IMR-90 (cell line): ENCODE measurements at regions not wholly inside any gene's neighbourhood (a gene's known extent, or its start where the extent isn't known, plus 50 kb on each side); places are given as distances from the start of the nearest gene placed in this dataset.

ENCODE experiments used
- ATAC-seq: fragments of 200-7000 bp; cut with Tn5 transposase; 2 replicates; pipeline ENCODE4 v1.9.1; 2020; ENCODE audit warnings: low read depth, mild to moderate bottlenecking, moderate library complexity
- BruUV-seq: library from RNA; stranded (reverse); fragments of 400-500 nt; replicated peaks from 2 replicates; lab custom pipeline; 2021; lab: Mats Ljungman, UMichigan
- CTCF ChIA-PET: fragments of 300-600 bp; formaldehyde crosslinking; extraction: SDS; loops from one replicate; lab custom pipeline; 2021; ENCODE audit warnings: antibody characterized with exemption; lab: Yijun Ruan, JAX
- POLR2A ChIA-PET: fragments of 300-600 bp; sonication (Branson Sonifier 250); formaldehyde crosslinking; loops from one replicate; lab custom pipeline; 2022; ENCODE audit warnings: antibody characterized with exemption; ENCODE audit not compliant: unreplicated experiment; lab: Charles Lee
- DNase-seq: peaks from one replicate; pipeline ENCODE4 v3.0.0; 2013
- H2AFZ ChIP-seq: replicated peaks from 2 replicates; pipeline ENCODE3; 2013; ENCODE audit warnings: low read length, mild to moderate bottlenecking; ENCODE audit not compliant: poor library complexity
- H2AK5ac ChIP-seq: 2 replicates; pipeline ENCODE4 v1.6.1; 2013; ENCODE audit warnings: low read depth, low read length, inconsistent platforms
- H2AK9ac ChIP-seq: replicated peaks from 2 replicates; pipeline ENCODE3; 2013; ENCODE audit warnings: mild to moderate bottlenecking, low read depth, low read length, moderate library complexity; ENCODE audit not compliant: poor library complexity
- H2BK120ac ChIP-seq: 2 replicates; pipeline ENCODE4 v1.6.1; 2013; ENCODE audit warnings: low read depth, low read length, inconsistent platforms
- H2BK15ac ChIP-seq: 3 replicates; pipeline ENCODE4 v1.6.1; 2013; ENCODE audit warnings: low read depth, low read length, inconsistent platforms
- H2BK20ac ChIP-seq: 2 replicates; pipeline ENCODE4 v1.6.1; 2013; ENCODE audit warnings: low read depth, mild to moderate bottlenecking, inconsistent platforms, low read length, moderate library complexity
- H2BK5ac ChIP-seq: 2 replicates; pipeline ENCODE4 v1.6.1; 2013; ENCODE audit warnings: mild to moderate bottlenecking, low read depth, low read length, inconsistent platforms; ENCODE audit not compliant: poor library complexity, severe bottlenecking
- H3K14ac ChIP-seq: replicated peaks from 2 replicates; pipeline ENCODE4 v1.6.1; 2013; ENCODE audit warnings: low read depth, low read length, inconsistent platforms
- H3K18ac ChIP-seq: 2 replicates; pipeline ENCODE4 v1.6.1; 2013; ENCODE audit warnings: low read depth, low read length, control low read depth
- H3K23ac ChIP-seq: 2 replicates; pipeline ENCODE4 v1.6.1; 2013; ENCODE audit warnings: low read depth, low read length, inconsistent platforms
- H3K27ac ChIP-seq: 2 replicates; pipeline ENCODE4 v1.5.1; 2013; ENCODE audit warnings: mild to moderate bottlenecking, control low read depth, low read length; ENCODE audit not compliant: insufficient read depth
- H3K27me3 ChIP-seq: 2 replicates; pipeline ENCODE4 v1.6.1; 2013; ENCODE audit warnings: low read length; ENCODE audit not compliant: control insufficient read depth, insufficient read depth
- H3K36me3 ChIP-seq: 2 replicates; pipeline ENCODE4 v1.6.1; 2013; ENCODE audit warnings: low read length, mixed read lengths; ENCODE audit not compliant: control insufficient read depth, insufficient read depth
- H3K4ac ChIP-seq: 2 replicates; pipeline ENCODE4 v1.6.1; 2013; ENCODE audit warnings: low read depth, low read length, inconsistent platforms
- H3K4me1 ChIP-seq: 2 replicates; pipeline ENCODE4 v1.6.1; 2013; ENCODE audit warnings: low read length, mixed read lengths; ENCODE audit not compliant: control insufficient read depth, insufficient read depth
- H3K4me2 ChIP-seq: 2 replicates; pipeline ENCODE4 v1.6.1; 2013; ENCODE audit warnings: low read depth, mild to moderate bottlenecking, control low read depth, low read length, moderate library complexity
- H3K4me3 ChIP-seq: 2 replicates; pipeline ENCODE4 v1.5.1; 2013; ENCODE audit warnings: low read depth, mild to moderate bottlenecking, control low read depth, low read length, moderate library complexity; ENCODE audit not compliant: insufficient read depth
- H3K56ac ChIP-seq: 2 replicates; pipeline ENCODE4 v1.6.1; 2013; ENCODE audit warnings: low read length, inconsistent platforms; ENCODE audit not compliant: insufficient read depth; ENCODE audit errors: extremely low read depth
- H3K79me1 ChIP-seq, 2 experiments: 2 replicates each; pipeline ENCODE4 v1.6.1; 2013; ENCODE audit warnings: low read length in 2 of 2, inconsistent platforms in 1 of 2, low read depth in 1 of 2
- H3K9ac ChIP-seq: 2 replicates; pipeline ENCODE4 v1.6.1; 2013; ENCODE audit warnings: low read depth, low read length, control low read depth
- H3K9me1 ChIP-seq: 2 replicates; pipeline ENCODE4 v1.6.1; 2013; ENCODE audit warnings: low read length, inconsistent platforms; ENCODE audit not compliant: insufficient read depth
- H3K9me3 ChIP-seq: 2 replicates; pipeline ENCODE4 v1.6.1; 2013; ENCODE audit warnings: low read length; ENCODE audit not compliant: control insufficient read depth, insufficient read depth
- H4K20me1 ChIP-seq: 2 replicates; pipeline ENCODE4 v1.6.1; 2013; ENCODE audit warnings: low read length, inconsistent platforms; ENCODE audit not compliant: insufficient read depth
- H4K5ac ChIP-seq: 2 replicates; pipeline ENCODE4 v1.6.1; 2013; ENCODE audit warnings: mild to moderate bottlenecking, low read depth, low read length, control low read depth
- H4K8ac ChIP-seq, 2 experiments: 2 replicates each; pipeline ENCODE4 v1.6.1; 2013; ENCODE audit warnings: low read depth in 2 of 2, low read length in 2 of 2, control low read depth in 1 of 2, inconsistent platforms in 1 of 2
- H4K91ac ChIP-seq: 2 replicates; pipeline ENCODE4 v1.6.1; 2013; ENCODE audit warnings: low read depth, low read length, inconsistent platforms; ENCODE audit not compliant: insufficient read depth
- BHLHE40 ChIP-seq: fragments of 150-350 bp; IDR thresholded peaks from 2 replicates; pipeline ENCODE4 v1.6.1; 2016; ENCODE audit warnings: mild to moderate bottlenecking, low read depth, low read length
- CEBPB ChIP-seq: IDR thresholded peaks from 2 replicates; pipeline ENCODE4 v1.6.1; 2012; ENCODE audit warnings: low read depth, low read length, improper control_type of control experiment
- CHD1 ChIP-seq: IDR thresholded peaks from 2 replicates; pipeline ENCODE4 v1.6.1; 2012; ENCODE audit warnings: low read depth, low read length, improper control_type of control experiment
- MAFK ChIP-seq: IDR thresholded peaks from 2 replicates; pipeline ENCODE4 v1.6.1; 2012; ENCODE audit warnings: low read depth, low read length, improper control_type of control experiment
- MXI1 ChIP-seq: IDR thresholded peaks from 2 replicates; pipeline ENCODE4 v1.6.1; 2012; ENCODE audit warnings: low read depth, mild to moderate bottlenecking, low read length, moderate library complexity, borderline replicate concordance
- POLR2A ChIP-seq: IDR thresholded peaks from 2 replicates; pipeline ENCODE4 v1.6.1; 2012; ENCODE audit warnings: mild to moderate bottlenecking, low read depth, low read length
- RAD21 ChIP-seq: IDR thresholded peaks from 2 replicates; pipeline ENCODE4 v1.6.1; 2012; ENCODE audit warnings: low read length, improper control_type of control experiment
- RCOR1 ChIP-seq: IDR thresholded peaks from 2 replicates; pipeline ENCODE4 v1.6.1; 2012; ENCODE audit warnings: mild to moderate bottlenecking, low read length, improper control_type of control experiment; ENCODE audit not compliant: insufficient replicate concordance
- RFX5 ChIP-seq: IDR thresholded peaks from 2 replicates; pipeline ENCODE4 v1.8.0; 2012; ENCODE audit warnings: low read depth, mild to moderate bottlenecking, low read length, moderate library complexity
- WGBS, 2 experiments: methylation state at CpG; one replicate each; pipeline versions ENCODE4 v1.1.5 to v1.1.7; 2013; ENCODE audit warnings: missing lambda C conversion rate in 2 of 2; ENCODE audit not compliant: insufficient read length in 1 of 2; ENCODE audit errors: extremely low coverage in 2 of 2; 5-methylcytosine and 5-hydroxymethylcytosine counted together
- dilution Hi-C: fragments of 300-500 bp; cut with HindIII; formaldehyde crosslinking; loops from one replicate; pipeline ENCODE4 v1.14.3; 2018; ENCODE audit warnings: low sequenced_read_pairs; ENCODE audit not compliant: unreplicated experiment
- in situ Hi-C: fragments of 300-500 bp; cut with MboI; formaldehyde crosslinking; loops from 3 replicates; pipeline ENCODE4 v1.14.3; 2019; ENCODE audit warnings: low sequenced_read_pairs, inconsistent platforms, mixed read lengths
- intact Hi-C: fragments of 100-400 bp; cut with micrococcal nuclease; formaldehyde crosslinking; loops from 2 replicates; pipeline ENCODE4 v1.10.0; 2022
- TF ChIP-seq, protein P1 (sequence below): conservative IDR thresholded peaks from 2 replicates; pipeline ENCODE4 v1.5.1; 2012; ENCODE audit warnings: mild to moderate bottlenecking, low read depth, low read length, improper control_type of control experiment

DNA sequence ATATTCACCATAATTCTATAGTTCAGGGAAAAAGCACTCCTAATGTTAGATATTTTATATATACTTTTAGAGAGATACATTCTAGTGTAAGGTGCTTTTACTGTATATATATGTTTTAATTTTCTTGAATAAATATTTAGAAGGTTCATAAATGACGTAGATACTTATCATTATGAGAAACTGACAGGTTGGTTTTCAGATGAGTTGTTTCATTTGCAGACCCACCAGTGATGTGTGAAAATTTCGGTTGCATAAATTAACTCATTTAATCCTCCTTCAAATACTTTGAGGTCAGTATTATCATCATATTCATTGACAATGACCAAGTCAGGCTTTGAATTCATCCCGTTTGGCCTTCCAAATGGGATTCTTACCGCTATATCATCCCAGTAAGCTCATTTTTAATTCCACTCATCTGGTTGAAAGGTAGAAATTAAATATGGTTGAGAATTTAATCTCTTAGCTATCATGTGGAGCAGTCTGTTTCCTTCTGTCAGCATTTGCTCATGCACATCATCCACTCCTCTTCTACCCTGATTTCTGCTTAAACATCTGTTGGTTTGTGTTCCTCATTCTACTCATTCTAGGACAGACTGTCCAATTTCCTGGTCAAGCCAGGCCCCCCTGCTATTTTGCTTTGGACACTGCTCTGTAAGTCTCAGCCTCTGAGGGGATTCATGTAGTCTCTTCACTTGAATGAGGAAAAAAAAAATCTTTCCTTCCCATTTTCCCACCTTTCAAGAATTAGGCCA is 1156.6 kb downstream of the PLA2G4A start:
- Histone ChIP-seq H2AK9ac (no peak overlapping the region), H3K4me1 (no peaks in the 10 kb centered on the region), H3K27me3 (no peaks in the 10 kb centered on the region), H2BK15ac (no peak overlapping the region), H4K5ac (no peak overlapping the region), H2BK5ac (no peak overlapping the region), H3K36me3 (no peaks in the 10 kb centered on the region), H2BK20ac (no peak overlapping the region), H2AFZ (no peak overlapping the region), H2BK120ac (no peak overlapping the region), H3K4me2 (no peak overlapping the region), H3K56ac (no peak overlapping the region), H3K23ac (no peak overlapping the region), H3K14ac (no peak overlapping the region), H3K18ac (no peak overlapping the region; the same call in 1 of the 2 replicates), H4K91ac (no peak overlapping the region), H2AK5ac (no peak overlapping the region), H3K9me1 (no peaks in the 10 kb centered on the region), H3K79me1 (no peaks in the 10 kb centered on the region), H3K4ac (no peak overlapping the region), H4K8ac (0 out of 4 replicates have a peak overlapping the region, but pooled peaks of 1 of the 2 experiments have one; percentile 9), H3K9me3 (no peaks in the 10 kb centered on the region; the same call in 1 of the 2 replicates), H3K9ac (no peak overlapping the region), H3K27ac (no peak overlapping the region), H3K4me3 (no peak overlapping the region), H4K20me1 (no peaks in the 10 kb centered on the region)
- no CpG with 5 or more reads among the region's 4 CpGs for WGBS, 2 experiments
- in situ Hi-C loops (no loop called here), intact Hi-C loops (no loop called here), dilution Hi-C loops (no loop called here)
- CTCF ChIA-PET, result no interaction called here
- no TSS peak for BruUV-seq
- TF ChIP-seq CEBPB, result no peak
- TF ChIP-seq POLR2A, result no peak
- no peak for TF ChIP-seq BHLHE40
- no peak for TF ChIP-seq RAD21
- no peak for TF ChIP-seq CHD1
- TF ChIP-seq, protein P1, sequence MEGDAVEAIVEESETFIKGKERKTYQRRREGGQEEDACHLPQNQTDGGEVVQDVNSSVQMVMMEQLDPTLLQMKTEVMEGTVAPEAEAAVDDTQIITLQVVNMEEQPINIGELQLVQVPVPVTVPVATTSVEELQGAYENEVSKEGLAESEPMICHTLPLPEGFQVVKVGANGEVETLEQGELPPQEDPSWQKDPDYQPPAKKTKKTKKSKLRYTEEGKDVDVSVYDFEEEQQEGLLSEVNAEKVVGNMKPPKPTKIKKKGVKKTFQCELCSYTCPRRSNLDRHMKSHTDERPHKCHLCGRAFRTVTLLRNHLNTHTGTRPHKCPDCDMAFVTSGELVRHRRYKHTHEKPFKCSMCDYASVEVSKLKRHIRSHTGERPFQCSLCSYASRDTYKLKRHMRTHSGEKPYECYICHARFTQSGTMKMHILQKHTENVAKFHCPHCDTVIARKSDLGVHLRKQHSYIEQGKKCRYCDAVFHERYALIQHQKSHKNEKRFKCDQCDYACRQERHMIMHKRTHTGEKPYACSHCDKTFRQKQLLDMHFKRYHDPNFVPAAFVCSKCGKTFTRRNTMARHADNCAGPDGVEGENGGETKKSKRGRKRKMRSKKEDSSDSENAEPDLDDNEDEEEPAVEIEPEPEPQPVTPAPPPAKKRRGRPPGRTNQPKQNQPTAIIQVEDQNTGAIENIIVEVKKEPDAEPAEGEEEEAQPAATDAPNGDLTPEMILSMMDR, result no peak
- no peak for TF ChIP-seq RCOR1
- TF ChIP-seq RFX5, result no peak
- TF ChIP-seq MAFK, result no peak
- TF ChIP-seq MXI1, result no peak
- ATAC-seq (no peak), DNase-seq (no peak)
- POLR2A ChIA-PET, result no interaction called here
